SU-DHL-6 (cell line): ENCODE measurements at regions not wholly inside any gene's neighbourhood (a gene's known extent, or its start where the extent isn't known, plus 50 kb on each side); places are given as distances from the start of the nearest gene placed in this dataset.

Experiments
- H2AFZ ChIP-seq: fragments of 200-600 bp; sonication (generic); 2 replicates; pipeline ENCODE4 v1.6.1; 2014; ENCODE audit warnings: low read depth, mild to moderate bottlenecking, moderate library complexity, mixed read lengths, antibody characterized with exemption, low read length; ENCODE audit not compliant: severe bottlenecking
- H3F3A ChIP-seq: fragments of 200-600 bp; shearing (Covaris generic); 2 replicates; pipeline ENCODE4 v1.6.0; 2016; ENCODE audit warnings: antibody characterized with exemption, mild to moderate bottlenecking; ENCODE audit not compliant: insufficient read depth
- H3K27ac ChIP-seq: fragments of 200-600 bp; sonication (generic); 2 replicates; pipeline ENCODE4 v1.5.1; 2016; ENCODE audit warnings: low read depth, mild to moderate bottlenecking, low read length, moderate library complexity, mixed read lengths
- H3K27me3 ChIP-seq: fragments of 200-600 bp; sonication (generic), shearing (Covaris generic); 2 replicates; pipeline ENCODE4 v1.6.0; 2014; ENCODE audit warnings: mild to moderate bottlenecking, low read length
- H3K36me3 ChIP-seq: fragments of 200-600 bp; sonication (generic); 2 replicates; pipeline ENCODE4 v1.6.1; 2014; ENCODE audit warnings: mild to moderate bottlenecking, low read length, mixed read lengths
- H3K4me2 ChIP-seq: fragments of 300-600, 200-600 bp; shearing (Covaris generic), sonication (generic); 2 replicates; pipeline ENCODE4 v1.6.0; 2014; ENCODE audit warnings: low read length, low read depth, mild to moderate bottlenecking; ENCODE audit not compliant: poor library complexity, severe bottlenecking
- H3K4me3 ChIP-seq: fragments of 200-600 bp; sonication (generic); 2 replicates; pipeline ENCODE4 v1.5.1; 2014; ENCODE audit warnings: antibody characterized with exemption, low read length, mild to moderate bottlenecking, mixed read lengths; ENCODE audit not compliant: insufficient read depth, poor library complexity, severe bottlenecking
- H3K79me2 ChIP-seq: fragments of 200-600 bp; sonication (generic); 2 replicates; pipeline ENCODE4 v1.6.1; 2014; ENCODE audit warnings: mild to moderate bottlenecking, low read length, moderate library complexity; ENCODE audit not compliant: insufficient read depth
- H3K9ac ChIP-seq: fragments of 200-600 bp; sonication (generic); 2 replicates; pipeline ENCODE4 v1.7.0; 2014; ENCODE audit warnings: mild to moderate bottlenecking, low read length
- H3K9me2 ChIP-seq: fragments of 200-600 bp; sonication (generic); replicated peaks from 2 replicates; pipeline ENCODE4 v1.6.1; 2014; ENCODE audit warnings: low read length; ENCODE audit not compliant: insufficient read depth
- H3K9me3 ChIP-seq: fragments of 200-600 bp; sonication (generic); 2 replicates; pipeline ENCODE4 v1.6.1; 2014; ENCODE audit warnings: low read length, mixed read lengths; ENCODE audit not compliant: insufficient read depth
- H4K20me1 ChIP-seq: fragments of 200-600 bp; sonication (generic); 2 replicates; pipeline ENCODE4 v1.6.1; 2014; ENCODE audit warnings: low read depth, mild to moderate bottlenecking, antibody characterized with exemption, low read length, moderate library complexity, mixed read lengths
- EZH2phosphoT487 ChIP-seq: fragments of 200-600 bp; sonication (generic), shearing (Covaris generic); conservative IDR thresholded peaks from 2 replicates; pipeline ENCODE4 v1.6.1; 2018; ENCODE audit warnings: mild to moderate bottlenecking, antibody characterized with exemption, low read length, moderate library complexity, mixed read lengths
- TF ChIP-seq, protein P1 (sequence below): fragments of 200-600 bp; sonication (generic); IDR thresholded peaks from one replicate; pipeline ENCODE4 v1.5.1; 2017; ENCODE audit warnings: antibody characterized with exemption, mild to moderate bottlenecking, low read length, moderate library complexity; ENCODE audit not compliant: insufficient read depth, poor library complexity, severe bottlenecking

DNA sequence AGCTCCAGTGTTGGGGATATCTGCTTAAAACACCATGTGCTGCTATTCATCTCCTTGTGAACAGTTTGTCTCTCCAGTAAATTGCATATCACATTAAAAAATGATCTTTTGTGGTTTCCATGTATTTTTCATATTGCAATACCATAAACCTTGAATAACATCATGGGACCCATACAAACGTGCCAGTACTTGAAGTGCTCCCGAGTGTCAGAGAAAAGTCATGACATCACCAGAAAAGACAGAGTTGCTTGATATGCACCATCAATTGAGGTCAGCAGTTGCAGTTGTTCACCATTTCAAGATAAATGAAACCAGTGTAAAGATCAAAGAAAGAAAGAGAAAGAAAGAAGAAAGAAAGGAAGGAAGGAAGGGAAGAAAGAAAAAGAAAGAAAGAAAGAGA is 278.6 kb downstream of the ZNF621 start:
- Histone ChIP-seq H3K27ac (no peak overlapping the region), H3K9ac (no peak overlapping the region), H4K20me1 (no peaks in the 10 kb centered on the region), H3K4me2 (no peak overlapping the region), H2AFZ (no peak overlapping the region), H3F3A (no peaks in the 10 kb centered on the region), H3K27me3 (no peaks in the 10 kb centered on the region), H3K79me2 (no peaks in the 10 kb centered on the region), H3K4me3 (no peak overlapping the region), H3K36me3 (no peaks in the 10 kb centered on the region), H3K9me3 (no peaks in the 10 kb centered on the region), H3K9me2 (no peaks in the 10 kb centered on the region)
- TF ChIP-seq, protein P1, sequence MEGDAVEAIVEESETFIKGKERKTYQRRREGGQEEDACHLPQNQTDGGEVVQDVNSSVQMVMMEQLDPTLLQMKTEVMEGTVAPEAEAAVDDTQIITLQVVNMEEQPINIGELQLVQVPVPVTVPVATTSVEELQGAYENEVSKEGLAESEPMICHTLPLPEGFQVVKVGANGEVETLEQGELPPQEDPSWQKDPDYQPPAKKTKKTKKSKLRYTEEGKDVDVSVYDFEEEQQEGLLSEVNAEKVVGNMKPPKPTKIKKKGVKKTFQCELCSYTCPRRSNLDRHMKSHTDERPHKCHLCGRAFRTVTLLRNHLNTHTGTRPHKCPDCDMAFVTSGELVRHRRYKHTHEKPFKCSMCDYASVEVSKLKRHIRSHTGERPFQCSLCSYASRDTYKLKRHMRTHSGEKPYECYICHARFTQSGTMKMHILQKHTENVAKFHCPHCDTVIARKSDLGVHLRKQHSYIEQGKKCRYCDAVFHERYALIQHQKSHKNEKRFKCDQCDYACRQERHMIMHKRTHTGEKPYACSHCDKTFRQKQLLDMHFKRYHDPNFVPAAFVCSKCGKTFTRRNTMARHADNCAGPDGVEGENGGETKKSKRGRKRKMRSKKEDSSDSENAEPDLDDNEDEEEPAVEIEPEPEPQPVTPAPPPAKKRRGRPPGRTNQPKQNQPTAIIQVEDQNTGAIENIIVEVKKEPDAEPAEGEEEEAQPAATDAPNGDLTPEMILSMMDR: no peak
- no peak for TF ChIP-seq EZH2phosphoT487

GRCh38 chr3:40805456-40805855 is 280.7 kb downstream of the ZNF621 start:
- no peak for TF ChIP-seq EZH2phosphoT487
- TF ChIP-seq, protein P1: no peak
- Histone ChIP-seq H3K36me3 (no peaks in the 10 kb centered on the region), H3K27ac (no peak overlapping the region), H3F3A (no peaks in the 10 kb centered on the region), H3K4me3 (no peak overlapping the region), H3K27me3 (no peaks in the 10 kb centered on the region), H4K20me1 (no peaks in the 10 kb centered on the region), H3K9me3 (no peaks in the 10 kb centered on the region), H3K79me2 (no peaks in the 10 kb centered on the region), H3K4me2 (no peak overlapping the region), H3K9ac (no peak overlapping the region), H3K9me2 (no peaks in the 10 kb centered on the region), H2AFZ (no peak overlapping the region)

DNA sequence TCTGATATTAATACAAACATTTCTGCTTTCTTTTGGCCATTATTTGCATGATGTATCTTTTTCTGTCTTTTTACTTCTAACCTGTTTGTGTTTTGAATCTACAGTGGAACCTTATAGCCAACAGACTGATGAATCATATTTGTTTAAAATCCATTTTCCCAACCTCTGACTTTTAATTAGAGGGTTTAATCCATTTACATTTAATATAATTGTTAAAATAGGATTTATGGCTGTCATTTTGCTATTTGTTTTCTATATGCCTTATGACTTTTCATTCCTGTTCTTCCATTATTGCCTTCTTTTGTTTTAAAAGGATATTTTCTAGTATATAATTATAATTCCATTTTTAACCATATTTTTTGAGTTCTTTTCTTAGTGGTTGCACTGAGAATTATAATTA is 286.1 kb downstream of the ZNF621 start:
- Histone ChIP-seq H3K27me3 (no peaks in the 10 kb centered on the region), H3K9ac (no peak overlapping the region), H3K27ac (no peak overlapping the region), H3K4me3 (no peak overlapping the region), H3K4me2 (no peak overlapping the region), H2AFZ (no peak overlapping the region), H3K79me2 (no peaks in the 10 kb centered on the region), H3F3A (no peaks in the 10 kb centered on the region), H4K20me1 (no peaks in the 10 kb centered on the region), H3K9me3 (no peaks in the 10 kb centered on the region), H3K9me2 (no peaks in the 10 kb centered on the region), H3K36me3 (no peaks in the 10 kb centered on the region)
- TF ChIP-seq EZH2phosphoT487: no peak
- TF ChIP-seq, protein P1: no peak

DNA sequence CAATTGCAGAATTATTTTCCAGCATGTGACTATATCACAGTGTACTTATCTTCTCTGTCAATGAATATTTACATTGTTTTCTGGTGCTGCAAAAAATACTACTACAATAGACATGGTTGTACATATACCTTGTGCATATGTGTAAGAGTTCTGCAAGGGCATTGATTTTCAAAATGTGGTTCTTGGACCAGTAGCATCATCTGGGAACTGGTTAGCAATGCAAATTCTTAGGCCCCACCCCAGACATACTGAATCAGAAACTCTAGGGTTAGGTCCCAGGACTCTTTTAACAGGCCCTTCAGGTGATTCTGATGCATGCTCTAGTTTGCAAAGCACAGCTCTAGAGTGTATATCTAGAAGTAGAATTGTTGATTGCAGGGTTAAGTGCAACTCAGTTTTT is 292.3 kb downstream of the ZNF621 start:
- Histone ChIP-seq H3K9me3 (no peaks in the 10 kb centered on the region), H2AFZ (no peak overlapping the region), H3K4me2 (no peak overlapping the region), H3K9ac (no peak overlapping the region), H4K20me1 (no peaks in the 10 kb centered on the region), H3K4me3 (no peak overlapping the region), H3K27me3 (no peaks in the 10 kb centered on the region), H3K9me2 (no peaks in the 10 kb centered on the region), H3F3A (no peaks in the 10 kb centered on the region), H3K27ac (no peak overlapping the region), H3K36me3 (no peaks in the 10 kb centered on the region), H3K79me2 (no peaks in the 10 kb centered on the region)
- TF ChIP-seq, protein P1: no peak
- no peak for TF ChIP-seq EZH2phosphoT487
